ENCODE measurements at regions not wholly inside any gene's neighbourhood (a gene's known extent, or its start where the extent isn't known, plus 50 kb on each side); places are given as distances from the start of the nearest gene placed in this dataset.

DNA sequence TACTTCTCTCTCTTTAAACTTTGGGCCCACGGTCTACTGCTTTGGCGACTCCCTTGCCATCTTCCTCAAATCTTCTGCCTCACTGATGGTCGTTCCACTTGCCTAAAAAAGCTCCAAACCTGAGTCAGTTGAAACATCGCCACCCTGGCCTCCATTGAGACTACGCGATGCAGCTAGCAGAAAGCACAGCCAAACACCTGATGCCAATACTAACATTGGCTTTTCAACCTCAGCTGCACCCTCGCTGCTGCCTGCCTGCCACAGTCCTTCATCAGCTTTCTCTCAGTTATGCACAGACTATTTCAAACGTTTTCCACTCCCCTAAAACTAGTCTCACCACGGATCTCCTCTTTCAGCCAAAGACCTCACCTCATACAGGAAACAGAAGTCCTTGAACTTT lies 214.2 kb upstream of the TMCO5A start:
- FAIRE-seq, result no peak

DNA sequence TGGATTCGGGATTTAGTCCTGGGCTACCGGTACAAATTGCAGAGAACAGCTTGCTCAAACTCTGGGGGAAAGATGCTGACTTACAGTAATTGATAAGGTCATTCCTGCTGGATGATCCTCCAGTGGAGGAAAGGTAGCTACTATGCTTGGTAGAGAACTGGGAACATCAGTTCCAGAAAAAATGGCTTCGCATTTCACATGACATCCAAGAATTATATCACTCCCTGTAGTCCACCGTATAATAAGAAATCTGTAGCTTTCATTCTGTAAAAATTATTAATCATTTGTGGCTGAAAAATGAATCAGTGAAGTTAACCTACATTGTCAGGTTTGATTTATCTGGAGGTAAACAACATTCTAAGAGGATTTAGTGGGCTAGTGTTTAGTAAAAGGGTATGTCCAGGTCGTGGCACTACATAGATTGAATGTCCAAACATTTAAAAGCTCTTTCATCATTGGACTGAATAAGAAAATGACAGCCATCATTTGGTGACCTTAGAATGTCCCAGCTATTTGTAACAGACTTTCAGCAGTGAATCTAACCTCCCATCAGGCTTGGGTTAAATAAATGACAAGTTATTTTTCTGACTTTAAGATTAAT lies 203.2 kb upstream of the TMCO5A start:
- no peak for FAIRE-seq

DNA sequence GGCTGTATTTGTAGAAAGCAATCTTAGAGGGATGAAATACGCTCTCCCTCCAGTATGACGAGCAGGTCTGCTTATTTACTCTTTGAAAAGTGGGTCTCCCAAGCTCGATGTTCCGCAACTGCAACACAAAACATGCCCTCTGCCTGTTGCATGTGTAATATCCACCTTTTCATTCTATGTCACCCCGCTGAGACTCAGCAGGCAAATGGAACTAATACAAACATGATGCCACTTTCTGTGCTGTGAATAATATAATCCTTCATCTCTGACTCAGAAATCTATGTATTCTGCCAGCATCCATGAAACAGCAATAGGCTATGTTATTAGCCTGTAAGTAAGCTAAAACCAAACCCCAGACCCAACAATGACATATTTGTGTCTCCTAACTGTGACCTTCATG lies 200.8 kb upstream of the TMCO5A start:
- FAIRE-seq, result no peak

DNA sequence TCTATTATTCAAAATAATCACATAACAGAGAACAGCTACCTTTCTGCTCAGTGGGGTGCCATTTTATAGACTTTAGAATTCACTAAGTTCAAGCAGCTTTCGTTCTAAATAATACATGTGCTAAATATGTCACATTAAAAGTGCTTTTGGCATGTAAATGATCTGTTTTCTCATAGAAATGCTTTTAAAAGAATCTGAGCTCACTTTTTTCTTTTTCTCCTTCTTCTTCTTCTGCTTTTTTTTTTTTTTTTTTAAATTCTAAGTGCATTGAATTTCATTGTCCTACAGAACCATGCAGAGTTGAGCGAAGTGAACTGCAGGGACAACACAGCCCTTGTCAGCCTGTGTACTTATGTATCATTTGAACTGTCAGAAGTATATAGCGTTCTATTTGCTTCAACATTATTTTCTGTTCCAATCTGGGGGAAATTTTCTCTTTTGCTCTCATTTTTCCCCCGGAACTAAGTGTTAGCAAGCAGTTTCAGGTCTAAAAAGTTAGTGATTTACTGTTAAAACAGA lies 193.8 kb upstream of the TMCO5A start:
- no peak for FAIRE-seq

DNA sequence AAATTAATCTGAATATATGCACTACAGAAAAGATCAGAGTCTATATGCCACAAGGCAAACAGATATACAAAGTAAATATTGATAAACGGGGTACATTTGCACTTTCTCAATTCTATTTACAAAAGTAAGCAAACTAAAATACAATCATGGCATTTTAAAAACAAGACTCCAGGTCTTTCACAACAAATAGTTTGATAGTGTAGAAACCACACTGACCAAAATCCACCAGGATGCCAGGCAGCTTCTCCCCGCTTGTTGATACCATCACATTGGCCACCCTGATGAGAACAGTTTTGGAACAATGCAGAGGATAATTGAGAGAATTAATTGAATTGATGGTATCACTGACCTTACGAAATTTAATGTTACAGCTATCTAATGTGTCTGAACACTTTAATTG lies 190.6 kb upstream of the TMCO5A start:
- FAIRE-seq, result no peak

DNA sequence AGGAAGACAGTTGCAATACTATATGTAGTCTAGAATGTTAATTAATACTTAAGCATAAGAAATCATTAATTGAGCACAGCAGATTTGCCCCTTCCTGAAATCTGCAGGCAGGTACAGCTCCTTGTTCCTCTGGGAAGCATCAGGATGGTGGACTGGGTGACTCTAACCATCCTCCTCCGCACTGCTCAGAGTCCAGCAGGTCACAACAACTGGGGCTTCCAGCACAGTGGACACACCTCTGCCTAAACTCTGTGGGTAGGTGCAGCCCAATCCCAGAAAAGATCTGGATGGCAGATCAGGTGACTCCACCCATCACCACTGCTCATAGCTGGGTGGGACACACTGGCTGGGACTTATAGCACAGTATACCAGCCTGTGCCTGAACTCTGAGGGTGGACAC lies 189.9 kb upstream of the TMCO5A start:
- no peak for FAIRE-seq

DNA sequence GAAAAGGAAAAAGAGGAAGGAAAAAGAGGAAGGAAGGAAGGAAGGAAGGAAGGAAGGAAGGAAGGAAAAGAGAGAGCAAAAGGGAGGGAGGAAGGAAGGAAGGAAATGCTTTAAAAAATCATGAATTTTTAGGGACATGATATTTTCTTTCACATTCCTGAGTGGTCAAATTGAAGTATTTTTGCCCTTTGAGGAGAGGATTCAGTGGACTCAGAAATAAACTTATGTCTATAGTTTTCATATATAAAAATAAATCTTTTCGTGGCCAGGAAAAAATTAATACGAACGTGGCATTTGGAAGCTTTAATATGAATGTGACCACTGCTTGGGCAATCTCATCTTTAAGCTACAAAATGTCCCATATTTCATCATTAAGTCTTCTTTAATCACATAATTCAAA lies 183.0 kb upstream of the TMCO5A start:
- FAIRE-seq, result no peak

DNA sequence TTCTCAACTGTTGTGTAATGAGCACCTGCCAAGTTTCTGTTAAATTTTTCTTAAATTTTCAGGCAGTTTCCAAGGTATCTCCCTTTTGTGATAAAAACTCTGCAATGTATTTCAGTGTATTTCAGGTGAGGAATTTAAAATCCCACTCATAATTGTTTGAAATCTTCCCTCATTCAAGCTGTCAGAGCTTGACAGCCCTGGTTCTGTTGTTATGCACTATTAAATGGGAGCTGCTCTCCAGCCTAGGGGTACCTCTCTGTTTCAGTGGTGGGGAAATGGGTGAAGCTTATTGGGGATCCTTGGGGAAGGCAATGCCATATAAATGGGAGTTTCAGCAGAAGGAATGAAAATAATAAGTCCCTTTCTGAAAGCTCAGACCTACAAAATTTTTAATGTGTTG lies 178.0 kb upstream of the TMCO5A start:
- FAIRE-seq, result no peak

DNA sequence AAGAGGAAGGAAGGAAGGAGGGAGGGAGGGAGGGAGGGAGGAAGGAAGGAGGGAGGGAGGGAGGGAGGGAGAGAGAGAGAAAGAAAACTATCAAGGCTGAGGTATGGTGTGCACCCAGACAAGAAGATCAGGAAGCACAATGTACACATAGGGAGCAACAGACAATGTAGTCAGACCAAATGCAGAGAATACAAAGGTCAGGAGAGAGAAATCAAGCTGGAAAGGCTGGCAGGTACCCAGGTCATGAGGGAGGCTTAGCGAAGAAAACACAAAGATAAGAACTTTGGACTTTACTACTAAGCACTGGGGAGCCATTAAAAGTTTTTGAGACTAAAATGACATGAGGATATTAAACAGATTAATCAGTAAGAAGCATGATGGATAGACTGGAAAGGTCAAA lies 176.0 kb upstream of the TMCO5A start:
- FAIRE-seq, result no peak

DNA sequence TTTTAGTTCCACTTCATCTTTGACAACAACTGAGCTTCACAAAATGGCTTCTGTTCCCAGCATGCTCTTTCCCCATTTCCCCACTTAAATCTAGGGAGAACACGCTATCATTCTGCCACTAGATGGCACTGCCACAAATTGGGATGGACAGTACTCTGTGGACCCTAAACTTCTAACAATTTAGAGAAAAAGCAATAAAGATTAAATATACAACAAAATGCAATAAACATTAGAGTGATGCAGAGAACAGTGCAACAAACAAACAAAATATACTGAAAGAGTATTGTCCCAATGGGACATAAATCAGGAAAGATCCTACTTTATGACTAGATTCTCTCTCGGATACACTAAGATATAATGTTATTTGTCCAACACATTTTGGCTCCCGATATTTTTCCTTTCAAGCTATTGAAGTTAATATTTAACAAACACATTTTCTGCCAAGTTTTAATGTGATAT lies 169.7 kb upstream of the TMCO5A start:
- peak; percentile 84 for FAIRE-seq

DNA sequence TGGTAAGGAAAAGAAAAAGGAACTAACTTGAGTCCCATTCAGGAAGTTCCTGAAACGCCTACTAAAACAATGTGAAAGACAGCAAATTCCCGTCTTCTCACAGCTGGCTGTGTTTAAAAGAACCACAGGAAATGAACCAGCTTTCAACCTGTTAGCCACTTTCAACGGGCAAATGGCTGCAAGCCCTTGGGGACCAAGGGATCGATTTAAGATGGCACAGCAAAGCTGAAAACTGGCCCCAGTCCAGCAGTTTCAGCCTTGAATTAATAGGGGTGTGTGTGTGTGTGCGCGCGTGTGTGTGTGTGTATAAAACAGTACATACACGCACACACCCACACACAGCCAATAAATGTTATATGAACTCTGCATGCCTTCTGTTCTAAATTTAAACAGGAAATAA lies 168.7 kb upstream of the TMCO5A start:
- no peak for FAIRE-seq

DNA sequence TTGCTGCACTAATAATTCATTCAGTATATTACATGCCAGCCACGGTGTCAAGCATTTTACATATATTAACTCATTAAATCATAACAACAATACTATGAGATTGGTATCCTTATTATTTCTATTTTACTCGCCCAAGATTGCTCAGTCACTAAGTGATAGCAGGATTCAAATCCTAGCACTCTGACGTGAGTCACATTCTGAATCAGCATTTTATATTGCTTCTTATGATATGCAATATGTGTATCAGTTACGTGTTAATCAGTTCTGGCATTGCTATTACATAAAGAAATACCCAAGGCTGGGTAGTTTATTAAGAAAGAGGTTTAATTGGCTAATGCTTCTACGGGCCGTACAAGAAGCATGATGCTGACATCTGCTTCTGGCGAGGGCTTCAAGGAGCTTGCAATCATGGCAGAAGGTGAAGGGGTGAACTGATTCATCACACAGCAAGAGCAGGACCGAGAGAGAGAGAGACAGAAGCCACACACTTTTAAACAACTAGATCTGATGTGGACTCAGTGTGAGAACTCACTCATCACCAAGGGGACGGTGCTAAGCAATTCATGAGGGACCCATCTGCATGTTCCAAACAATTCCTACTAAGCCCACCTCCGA lies 166.5 kb upstream of the TMCO5A start:
- no peak for FAIRE-seq

DNA sequence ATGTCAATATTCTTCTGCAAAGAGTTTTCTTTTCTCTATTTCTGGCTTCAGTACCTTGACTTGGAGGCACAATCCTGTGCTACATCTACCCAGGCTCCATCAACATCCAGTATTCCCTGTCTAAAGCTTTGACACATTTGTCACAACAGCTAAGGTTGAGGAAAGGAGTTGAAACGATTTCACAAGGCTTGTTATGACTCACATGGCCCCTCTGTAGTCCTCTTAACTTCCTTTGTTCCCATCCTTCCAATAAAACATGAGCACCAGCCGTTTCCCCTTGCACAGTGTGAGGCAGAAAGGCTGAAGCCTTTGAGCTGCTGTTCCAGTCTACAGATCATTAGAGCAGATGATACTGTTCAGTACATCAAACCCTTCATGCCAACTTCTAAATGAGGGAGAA lies 163.0 kb upstream of the TMCO5A start:
- no peak for FAIRE-seq

DNA sequence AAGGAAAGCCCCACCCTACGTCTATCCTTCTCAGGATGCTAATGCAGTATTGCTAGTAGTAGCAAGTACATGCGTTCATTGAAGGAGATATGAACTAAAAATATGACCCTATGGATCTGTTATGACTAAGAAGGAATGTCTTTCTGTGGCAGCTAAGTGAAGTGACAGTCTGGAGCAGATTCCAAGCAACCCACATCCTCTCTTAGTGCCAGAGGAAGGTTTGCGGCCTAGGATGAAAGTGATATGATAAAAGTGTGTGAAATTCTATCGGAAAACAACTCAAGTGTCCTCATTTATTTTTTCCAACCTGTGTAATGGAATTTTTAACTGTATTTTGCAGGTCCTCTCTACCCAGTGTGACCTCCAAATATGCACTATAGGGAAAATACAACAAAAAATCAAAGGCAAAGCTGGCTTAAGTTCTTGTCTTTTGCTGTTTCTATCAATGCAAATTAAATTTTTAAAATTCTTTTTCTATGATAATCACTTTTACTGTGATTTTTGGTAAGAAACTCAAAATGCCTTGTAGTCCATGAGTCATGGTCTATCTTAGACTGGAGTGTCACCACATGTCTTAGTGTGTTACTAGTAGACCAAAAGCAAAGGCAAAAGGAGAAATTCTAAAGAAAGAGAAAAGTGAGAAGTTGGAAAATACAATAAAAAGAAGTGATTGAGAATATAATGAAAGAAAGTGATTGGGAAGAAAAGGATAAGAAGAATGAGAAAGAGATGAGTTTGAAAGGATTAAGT lies 161.2 kb upstream of the TMCO5A start:
- no peak for FAIRE-seq

DNA sequence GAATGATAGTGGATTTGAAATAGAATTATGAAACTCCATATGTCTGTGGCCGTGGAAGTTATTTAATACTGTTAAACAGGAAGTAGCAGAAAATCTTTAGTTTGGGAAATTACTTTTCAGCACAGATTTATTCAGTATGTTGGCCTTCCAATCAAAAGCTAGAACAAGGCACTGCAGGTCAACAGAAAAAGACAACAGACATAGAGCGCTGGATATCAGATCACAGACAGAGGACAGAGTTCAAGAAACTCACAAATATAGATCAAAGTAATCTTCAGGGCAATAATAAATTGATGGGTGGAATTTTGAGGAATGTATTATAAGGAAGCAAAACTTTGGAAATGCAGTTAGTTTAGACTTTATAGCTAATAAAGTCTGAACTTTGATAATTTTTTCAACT lies 159.5 kb upstream of the TMCO5A start:
- no peak for FAIRE-seq

DNA sequence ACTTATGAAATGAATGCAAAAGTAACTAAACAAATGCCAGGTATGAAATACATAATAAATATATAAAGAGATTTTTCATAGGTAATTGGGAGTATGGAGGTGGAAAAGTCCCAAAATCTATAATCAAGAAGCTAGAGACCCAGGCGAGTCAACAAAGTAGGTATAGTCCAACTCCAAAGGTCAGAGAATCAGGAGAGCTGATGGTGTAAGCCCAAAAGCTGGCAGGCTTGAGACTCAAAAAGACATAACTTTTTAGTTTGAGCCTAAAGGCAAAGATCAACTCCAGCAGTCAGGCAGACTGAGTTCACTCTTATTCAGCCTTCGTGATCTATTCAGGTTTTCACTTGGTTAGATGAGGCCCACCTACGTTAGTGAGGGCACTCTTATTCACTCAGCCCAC lies 157.4 kb upstream of the TMCO5A start:
- no peak for FAIRE-seq

DNA sequence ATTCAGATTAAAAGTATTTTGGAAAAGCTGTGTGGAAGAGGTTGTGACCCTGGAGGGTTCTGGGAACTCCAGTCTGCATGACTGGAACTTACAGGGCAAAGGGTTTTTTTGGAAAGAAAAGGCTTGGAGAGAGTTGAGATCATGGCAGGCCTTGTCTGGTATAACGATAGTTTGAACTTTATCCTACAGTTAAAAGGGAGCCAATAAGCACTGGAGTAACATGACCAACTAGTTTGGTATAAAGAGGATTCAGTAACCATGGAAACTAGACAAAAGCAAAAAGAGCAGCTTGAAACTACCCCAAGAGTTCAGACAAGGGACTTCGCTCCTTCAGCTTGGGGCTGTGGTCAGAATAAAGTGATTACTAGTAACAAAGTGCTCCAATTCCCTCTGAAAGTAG lies 151.2 kb upstream of the TMCO5A start:
- no peak for FAIRE-seq

DNA sequence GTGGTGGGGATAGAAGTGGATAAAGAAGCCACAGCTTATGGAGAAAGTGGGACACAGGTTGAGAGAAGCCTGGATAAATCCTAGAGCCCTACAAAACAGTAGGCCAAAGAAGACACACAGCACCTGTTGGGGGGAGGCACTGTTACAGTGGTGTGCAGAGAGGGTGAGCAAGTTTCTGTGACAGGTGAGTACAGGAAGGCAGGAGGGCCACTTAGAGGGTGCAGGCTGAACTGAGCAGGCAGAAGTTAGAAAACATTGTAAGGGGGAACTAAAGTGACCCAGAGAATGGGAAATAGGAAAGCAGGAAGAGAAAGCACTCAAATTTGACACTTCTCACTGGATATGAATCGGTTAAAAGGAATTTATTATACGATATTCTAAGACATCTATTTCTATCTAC lies 146.1 kb upstream of the TMCO5A start:
- no peak for FAIRE-seq

DNA sequence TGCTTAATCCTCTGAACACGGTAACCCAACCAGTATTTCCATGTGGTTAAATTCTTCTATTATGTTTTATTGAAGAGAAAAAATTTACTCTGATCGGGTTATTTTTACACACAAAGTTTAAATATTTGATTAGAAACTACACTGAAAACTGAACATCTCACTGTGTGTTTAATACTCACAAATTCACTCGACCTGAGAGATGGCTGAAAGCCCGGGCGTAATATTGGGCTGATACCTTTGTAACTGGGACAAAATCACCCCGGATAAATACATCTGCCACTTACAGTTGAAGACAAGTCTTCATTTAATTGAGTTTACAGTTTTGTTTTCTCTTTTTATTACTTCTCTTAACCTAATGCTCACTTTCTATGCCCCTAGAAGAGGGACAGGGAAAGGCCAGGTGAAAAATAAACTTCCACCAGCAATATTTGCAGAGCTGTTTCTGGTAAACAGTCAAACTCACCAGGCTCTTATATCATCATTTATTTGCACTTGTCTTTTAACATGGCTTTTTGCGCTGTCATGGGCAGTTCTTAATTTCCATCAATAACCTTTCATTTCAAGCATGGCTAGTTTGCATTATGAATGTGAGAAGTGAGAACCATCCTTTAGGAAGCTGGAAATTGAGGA lies 145.6 kb upstream of the TMCO5A start:
- FAIRE-seq, result no peak

DNA sequence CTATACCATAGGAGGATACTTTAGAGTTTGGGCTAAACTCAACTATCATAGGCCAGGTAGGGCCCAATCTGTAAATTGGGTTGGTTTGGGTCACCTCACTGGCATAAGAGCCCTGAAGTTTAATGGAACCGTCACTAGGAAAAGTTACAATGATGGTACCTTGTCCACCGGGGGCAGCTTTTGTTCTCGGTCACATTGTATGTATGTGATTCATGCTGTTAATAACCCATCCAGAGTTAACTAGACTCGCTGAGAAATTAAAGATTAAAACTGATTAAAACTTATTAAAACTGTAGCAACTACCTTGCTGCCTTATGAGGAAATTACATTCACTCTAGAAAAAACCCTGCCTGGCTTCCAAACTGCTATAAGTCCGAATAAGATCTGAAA lies 145.0 kb upstream of the TMCO5A start:
- no peak for FAIRE-seq

DNA sequence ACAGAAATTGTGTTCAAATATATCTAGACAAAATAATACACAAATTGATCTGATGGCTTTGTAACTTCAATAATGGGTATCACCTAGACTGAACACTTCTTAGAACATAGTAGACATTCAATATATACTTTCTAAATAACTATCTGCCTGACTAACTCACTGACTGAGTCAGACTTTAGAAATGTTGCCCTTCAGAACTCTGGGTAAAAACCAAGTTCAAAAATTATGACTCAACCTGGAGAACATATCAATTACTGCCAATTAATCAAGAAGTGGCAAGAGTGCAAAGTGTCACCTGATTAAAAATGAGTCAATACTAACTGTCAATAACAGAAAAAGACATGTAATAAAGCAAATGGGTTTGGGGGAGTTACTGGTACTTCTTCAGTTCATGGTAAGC lies 144.6 kb upstream of the TMCO5A start:
- no peak for FAIRE-seq

DNA sequence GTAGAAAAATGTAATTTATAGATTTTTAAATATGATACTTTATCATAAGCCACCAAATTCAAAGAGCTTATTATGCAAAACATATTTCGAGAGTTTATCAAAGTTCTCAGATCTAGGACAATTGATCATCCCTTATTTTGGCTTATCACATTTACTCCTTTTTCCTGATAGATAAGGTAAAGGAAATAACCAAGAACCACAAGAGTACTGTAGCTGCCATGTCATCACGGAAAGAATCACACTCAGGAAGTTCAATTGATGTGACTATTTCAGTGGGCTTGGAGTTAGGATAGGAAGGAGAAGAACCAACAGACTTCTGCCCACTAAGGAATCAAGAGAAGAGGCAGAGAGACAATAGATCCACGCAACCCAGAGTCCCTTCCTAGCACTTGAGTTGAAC lies 142.7 kb upstream of the TMCO5A start:
- FAIRE-seq, result no peak

DNA sequence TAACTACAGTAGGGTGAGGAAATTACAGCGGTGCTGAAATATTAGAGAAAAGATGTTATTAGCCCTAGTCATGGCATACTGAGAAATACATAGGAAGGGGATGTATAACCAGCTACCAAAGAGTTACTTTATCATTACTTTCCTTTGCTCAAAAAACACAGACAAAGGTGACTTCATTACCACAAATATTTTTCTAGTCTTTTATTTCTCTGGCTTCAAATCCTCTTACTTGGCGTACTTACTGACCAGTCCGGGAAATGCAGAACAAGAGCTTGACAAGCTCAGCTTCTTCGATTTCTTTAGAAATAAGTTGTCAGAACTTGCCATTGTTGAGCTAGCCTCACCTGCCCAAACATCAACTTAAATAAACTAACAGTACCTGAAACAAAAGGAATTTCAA lies 142.1 kb upstream of the TMCO5A start:
- no peak for FAIRE-seq

DNA sequence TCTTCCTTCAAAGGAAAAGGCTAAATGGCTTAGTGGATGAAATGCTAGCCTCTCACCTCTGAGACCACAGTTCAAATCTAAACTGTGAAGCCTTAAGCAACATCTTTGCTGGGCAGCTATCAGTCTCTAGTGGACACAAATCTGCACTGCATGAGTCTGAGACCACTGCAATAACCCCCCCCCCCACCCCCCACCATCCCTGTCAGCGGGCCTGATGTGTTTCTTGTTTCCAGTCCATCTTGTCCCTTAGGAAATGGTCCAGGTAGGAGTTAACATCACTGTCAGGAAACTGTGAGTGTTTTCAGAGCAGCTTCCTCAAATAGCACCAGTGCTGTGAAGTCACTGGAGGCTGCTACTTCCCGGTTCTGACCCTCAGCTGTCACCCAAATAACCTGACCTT lies 140.6 kb upstream of the TMCO5A start:
- no peak for FAIRE-seq
